HepG2 (cell line): ENCODE measurements at regions not wholly inside any gene's neighbourhood (a gene's known extent, or its start where the extent isn't known, plus 50 kb on each side); places are given as distances from the start of the nearest gene placed in this dataset.

ENCODE experiments used
- ATAC-seq: fragments of 200-7000 bp; cut with Tn5 transposase; 3 replicates; pipeline ENCODE4 v1.9.1; 2020; ENCODE audit warnings: mild to moderate bottlenecking, moderate library complexity
- BruUV-seq: library from RNA; stranded (reverse); fragments of 400-500 nt; replicated peaks from 2 replicates; lab custom pipeline; 2021; lab: Mats Ljungman, UMichigan
- CTCF ChIA-PET: fragments of 300-600 bp; formaldehyde crosslinking; extraction: SDS; loops from one replicate; lab custom pipeline; 2021; ENCODE audit warnings: low total read pairs, inconsistent platforms, low intra/inter-chr PET ratio; lab: Yijun Ruan, JAX
- POLR2A ChIA-PET: fragments of 350-600 bp; sonication (Branson Sonifier 250); formaldehyde crosslinking; loops from one replicate; lab custom pipeline; 2020; ENCODE audit warnings: antibody characterized with exemption, inconsistent platforms; lab: Yijun Ruan, JAX
- DNase-seq: peaks from one replicate; pipeline ENCODE4 v3.0.0-alpha.2; 2015; ENCODE audit warnings: low spot score
- FAIRE-seq: peaks from 3 replicates; lab custom pipeline; 2011; peaks lifted over from hg19 to GRCh38; lab: Jason Lieb, UNC
- H2AFZ ChIP-seq: one replicate; pipeline ENCODE4 v1.6.1; 2011; ENCODE audit warnings: low read length, inconsistent platforms
- H3K27ac ChIP-seq: fragments of 300-600 bp; 3 replicates; pipeline ENCODE4 v1.8.0; 2011; ENCODE audit warnings: mixed run types, mild to moderate bottlenecking, mixed read lengths, low read length, inconsistent platforms; ENCODE audit not compliant: insufficient read depth; ENCODE audit errors: extremely low read length
- H3K27me3 ChIP-seq, 2 experiments: fragments of 200-600 bp in 1 of 2; 2 replicates in 1 of 2; 3 replicates in 1 of 2; pipeline versions ENCODE4 v1.6.0 to v1.8.0; 2011; ENCODE audit warnings: low read length in 2 of 2, mild to moderate bottlenecking in 2 of 2, moderate library complexity in 2 of 2, inconsistent platforms in 1 of 2; ENCODE audit not compliant: insufficient read depth in 2 of 2, control insufficient read depth in 1 of 2
- H3K36me3 ChIP-seq, 2 experiments: fragments of 200-600 bp in 1 of 2; replicated peaks in 1 of 2; 2 replicates in 1 of 2; 3 replicates in 1 of 2; pipeline versions ENCODE4 v1.5.1 to v1.8.0; 2011; ENCODE audit warnings: low read length in 2 of 2, inconsistent platforms in 1 of 2; ENCODE audit not compliant: insufficient read depth in 2 of 2, control insufficient read depth in 1 of 2
- H3K4me1 ChIP-seq: 2 replicates; pipeline ENCODE4 v1.5.1; 2012; ENCODE audit warnings: low read length, inconsistent platforms; ENCODE audit not compliant: insufficient read depth
- H3K4me2 ChIP-seq: 2 replicates; pipeline ENCODE4 v1.6.0; 2011; ENCODE audit warnings: low read depth, low read length, inconsistent platforms
- H3K4me3 ChIP-seq, 3 experiments: fragments of 200-600 bp in 1 of 3; sonication (generic), shearing (Covaris generic) in 1 of 3; replicated peaks in 1 of 3; 2 replicates each; pipeline ENCODE4 v1.5.1; 2011 to 2016; ENCODE audit warnings: low read length in 3 of 3, inconsistent platforms in 2 of 3, low read depth in 2 of 3, mild to moderate bottlenecking in 2 of 3, control low read depth in 1 of 3, mixed read lengths in 1 of 3; ENCODE audit not compliant: insufficient read depth in 1 of 3
- H3K79me2 ChIP-seq: one replicate; pipeline ENCODE4 v1.6.1; 2011; ENCODE audit warnings: low read length, inconsistent platforms; ENCODE audit not compliant: insufficient read depth
- H3K9ac ChIP-seq: 2 replicates; pipeline ENCODE4 v1.6.0; 2011; ENCODE audit warnings: mild to moderate bottlenecking, low read depth, low read length, inconsistent platforms; ENCODE audit not compliant: insufficient read depth
- H3K9me3 ChIP-seq: 2 replicates; pipeline ENCODE4 v1.5.1; 2012; ENCODE audit warnings: mild to moderate bottlenecking, low read length
- H4K20me1 ChIP-seq: 2 replicates; pipeline ENCODE4 v1.6.0; 2011; ENCODE audit warnings: inconsistent platforms, mild to moderate bottlenecking, low read length, moderate library complexity; ENCODE audit not compliant: insufficient read depth
- ATF4 ChIP-seq, 2 experiments: fragments of 450-650 bp in 1 of 2; sonication (generic) in 1 of 2; formaldehyde crosslinking; IDR thresholded peaks; 2 replicates each; pipeline versions ENCODE4 v1.5.0 to v1.8.0; 2020 to 2022; ENCODE audit warnings: mild to moderate bottlenecking in 1 of 2, missing genetic modification reagents in 1 of 2
- ATRX ChIP-seq: sonication (generic); formaldehyde crosslinking; IDR thresholded peaks from 2 replicates; pipeline ENCODE4 v1.4.0; 2020; ENCODE audit warnings: missing genetic modification reagents, borderline replicate concordance
- CBX5 ChIP-seq: sonication (generic); formaldehyde crosslinking; IDR thresholded peaks from 2 replicates; pipeline ENCODE4 v1.4.0; 2020; ENCODE audit warnings: missing genetic modification reagents, borderline replicate concordance
- NFYC ChIP-seq: IDR thresholded peaks from 2 replicates; pipeline ENCODE4 v1.6.1; 2016; ENCODE audit warnings: missing genetic modification reagents, missing compliant biosample characterization
- POLR2G ChIP-seq: fragments of 200-400 bp; formaldehyde crosslinking; IDR thresholded peaks from 2 replicates; pipeline ENCODE4 v1.6.1; 2018; ENCODE audit warnings: mild to moderate bottlenecking, low read depth, low read length, moderate library complexity
- RFXAP ChIP-seq: sonication (generic); formaldehyde crosslinking; IDR thresholded peaks from 2 replicates; pipeline ENCODE4 v1.4.0; 2020; ENCODE audit warnings: missing genetic modification reagents, borderline replicate concordance
- TEAD2 ChIP-seq: sonication (generic); formaldehyde crosslinking; IDR thresholded peaks from 2 replicates; pipeline ENCODE4 v1.9.0; 2021; ENCODE audit warnings: missing genetic modification reagents
- TFDP2 ChIP-seq: sonication (generic); formaldehyde crosslinking; IDR thresholded peaks from 2 replicates; pipeline ENCODE4 v1.4.0; 2020; ENCODE audit warnings: missing genetic modification reagents
- ZFP36 ChIP-seq: fragments of 150-350 bp; IDR thresholded peaks from 2 replicates; pipeline ENCODE4 v1.6.1; 2018; ENCODE audit warnings: borderline replicate concordance, low read length, low read depth; ENCODE audit not compliant: partially characterized antibody
- ZFP62 ChIP-seq: sonication (generic); formaldehyde crosslinking; IDR thresholded peaks from 2 replicates; pipeline ENCODE4 v1.4.0; 2020; ENCODE audit warnings: missing genetic modification reagents
- ZMAT3 ChIP-seq: sonication (generic); formaldehyde crosslinking; conservative IDR thresholded peaks from 2 replicates; pipeline ENCODE4 v1.7.0; 2021; ENCODE audit warnings: missing genetic modification reagents
- ZNF180 ChIP-seq: sonication (generic); formaldehyde crosslinking; IDR thresholded peaks from 2 replicates; pipeline ENCODE4 v1.4.0; 2020; ENCODE audit warnings: low read depth, missing genetic modification reagents, borderline replicate concordance
- ZNF543 ChIP-seq: sonication (generic); formaldehyde crosslinking; IDR thresholded peaks from 2 replicates; pipeline ENCODE4 v1.4.0; 2020; ENCODE audit warnings: mild to moderate bottlenecking, missing genetic modification reagents
- ZNF562 ChIP-seq: sonication (generic); formaldehyde crosslinking; IDR thresholded peaks from 2 replicates; pipeline ENCODE4 v1.8.0; 2022; ENCODE audit warnings: missing genetic modification reagents, borderline replicate concordance
- WGBS: methylation state at CpG from one replicate; pipeline ENCODE4 v1.1.6; 2017; ENCODE audit warnings: low lambda C conversion rate; 5-methylcytosine and 5-hydroxymethylcytosine counted together
- in situ Hi-C: cut with HindIII; loops from 2 replicates; pipeline ENCODE4 v1.10.0; 2017; ENCODE audit warnings: low pct_unique_long_range_greater_than_20kb; ENCODE audit not compliant: extremely low pct_ligation_motif_present
- intact Hi-C: fragments of 100-400 bp; cut with micrococcal nuclease; formaldehyde crosslinking; loops from one replicate; pipeline ENCODE4 v1.10.0; 2022; ENCODE audit not compliant: unreplicated experiment
- TF ChIP-seq, protein P1 (sequence below): sonication (generic); formaldehyde crosslinking; IDR thresholded peaks from 2 replicates; pipeline ENCODE4 v1.9.0; 2021; ENCODE audit warnings: missing genetic modification reagents, mild to moderate bottlenecking, borderline replicate concordance

DNA sequence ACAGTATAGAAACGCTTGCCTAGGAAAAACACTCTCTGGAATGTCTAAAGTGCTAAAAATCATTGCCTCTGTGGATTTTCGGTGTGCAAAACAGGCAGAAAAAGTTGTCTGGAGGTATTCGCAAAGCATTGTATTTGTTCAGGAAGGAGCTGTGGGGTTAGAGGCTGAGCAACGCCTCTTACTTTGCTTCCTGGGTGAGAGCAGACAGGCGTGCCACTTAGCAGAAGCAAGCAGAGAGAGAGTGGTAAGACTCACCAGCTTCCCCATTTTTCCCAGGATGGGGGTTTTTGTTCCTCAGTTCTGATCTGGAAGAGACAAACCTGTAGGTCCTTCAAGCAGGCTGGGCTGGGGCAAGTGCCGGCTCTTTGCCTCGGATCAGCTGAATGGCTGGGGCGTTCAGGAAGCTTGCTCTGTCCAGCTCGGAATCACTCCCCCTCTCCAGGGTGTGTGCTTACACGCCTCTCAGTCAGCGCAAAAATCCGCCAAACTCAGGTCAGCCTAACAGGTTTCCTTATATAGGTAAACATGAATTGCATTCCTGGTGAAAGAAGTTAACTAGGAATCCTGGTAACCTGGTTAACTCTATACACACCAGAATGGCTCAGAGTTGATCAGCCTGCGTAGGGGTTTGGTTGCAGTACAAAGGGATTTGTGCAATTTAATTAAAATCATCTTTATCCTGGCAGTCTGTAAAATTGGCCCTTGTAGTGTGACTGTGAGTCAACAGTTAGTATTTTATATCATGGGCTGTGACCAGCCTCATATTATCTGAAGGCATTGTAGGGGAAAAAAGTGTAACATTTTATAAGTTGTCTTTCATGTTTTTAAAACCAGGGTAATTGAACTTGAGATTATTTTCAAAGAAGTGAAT, 213.1 kb upstream of the MID1 start:
- TF ChIP-seq RFXAP (no peak), ZFP62 (CRISPR knock-in tag) (no peak), ATRX (CRISPR knock-in tag) (no peak), POLR2G (no peak), TFDP2 (no peak), CBX5 (CRISPR knock-in tag) (no peak), ZNF543 (no peak)
- H3K36me3 ChIP-seq: no peaks in the 10 kb centered on the region
- H3K4me2 ChIP-seq: peak overlapping the region; percentile 39
- FAIRE-seq (peak; percentile 18), ATAC-seq (peak; percentile 67), DNase-seq (peak; percentile 10)
- no peaks in the 10 kb centered on the region for H4K20me1 ChIP-seq
- intact Hi-C loops: no loop called here
- in situ Hi-C loops: no loop called here
- no peaks in the 10 kb centered on the region for H3K9me3 ChIP-seq
- H2AFZ ChIP-seq: peak overlapping the region; percentile 54
- no peaks in the 10 kb centered on the region for H3K4me1 ChIP-seq
- 70% methylated on average over 6 of the region's 13 CpGs for WGBS
- no peaks in the 10 kb centered on the region for H3K79me2 ChIP-seq
- H3K9ac ChIP-seq: no peak overlapping the region
- H3K4me3 ChIP-seq: no peak overlapping the region
- POLR2A ChIA-PET: no interaction called here
- no TSS peak for BruUV-seq
- CTCF ChIA-PET: no interaction called here
- no peaks in the 10 kb centered on the region for H3K27me3 ChIP-seq
- H3K27ac ChIP-seq: no peak overlapping the region

GRCh38 chrX:10841579-10841978, 221.2 kb upstream of the MID1 start:
- Histone ChIP-seq H3K36me3 (no peaks in the 10 kb centered on the region), H3K9ac (no peak overlapping the region), H3K4me2 (no peak overlapping the region), H3K27ac (no peak overlapping the region), H3K79me2 (no peaks in the 10 kb centered on the region), H3K4me3 (no peak overlapping the region), H4K20me1 (no peaks in the 10 kb centered on the region), H3K4me1 (no peaks in the 10 kb centered on the region), H3K9me3 (no peaks in the 10 kb centered on the region), H3K27me3 (no peaks in the 10 kb centered on the region), H2AFZ (no peak overlapping the region)
- BruUV-seq: no TSS peak
- FAIRE-seq: no peak
- in situ Hi-C loops: no loop called here
- DNase-seq: no peak
- CTCF ChIA-PET: no interaction called here
- POLR2A ChIA-PET: no interaction called here
- 87% methylated on average over 4 of the region's 4 CpGs for WGBS
- intact Hi-C loops: no loop called here
- no peak for ATAC-seq
- TF ChIP-seq ZFP36 (no peak), ZNF562 (CRISPR knock-in tag) (no peak), ATF4 (CRISPR knock-in tag; IDR thresholded peaks at IDR 0.05) (no peak), TEAD2 (CRISPR knock-in tag) (no peak), NFYC (CRISPR knock-in tag) (no peak), ZMAT3 (CRISPR knock-in tag) (no peak), ZNF180 (no peak)
- TF ChIP-seq, protein P1, sequence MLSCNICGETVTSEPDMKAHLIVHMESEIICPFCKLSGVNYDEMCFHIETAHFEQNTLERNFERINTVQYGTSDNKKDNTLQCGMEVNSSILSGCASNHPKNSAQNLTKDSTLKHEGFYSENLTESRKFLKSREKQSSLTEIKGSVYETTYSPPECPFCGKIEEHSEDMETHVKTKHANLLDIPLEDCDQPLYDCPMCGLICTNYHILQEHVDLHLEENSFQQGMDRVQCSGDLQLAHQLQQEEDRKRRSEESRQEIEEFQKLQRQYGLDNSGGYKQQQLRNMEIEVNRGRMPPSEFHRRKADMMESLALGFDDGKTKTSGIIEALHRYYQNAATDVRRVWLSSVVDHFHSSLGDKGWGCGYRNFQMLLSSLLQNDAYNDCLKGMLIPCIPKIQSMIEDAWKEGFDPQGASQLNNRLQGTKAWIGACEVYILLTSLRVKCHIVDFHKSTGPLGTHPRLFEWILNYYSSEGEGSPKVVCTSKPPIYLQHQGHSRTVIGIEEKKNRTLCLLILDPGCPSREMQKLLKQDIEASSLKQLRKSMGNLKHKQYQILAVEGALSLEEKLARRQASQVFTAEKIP (CRISPR knock-in tag): no peak
